ENCODE measurements at regions not wholly inside any gene's neighbourhood (a gene's known extent, or its start where the extent isn't known, plus 50 kb on each side); places are given as distances from the start of the nearest gene placed in this dataset.

DNA sequence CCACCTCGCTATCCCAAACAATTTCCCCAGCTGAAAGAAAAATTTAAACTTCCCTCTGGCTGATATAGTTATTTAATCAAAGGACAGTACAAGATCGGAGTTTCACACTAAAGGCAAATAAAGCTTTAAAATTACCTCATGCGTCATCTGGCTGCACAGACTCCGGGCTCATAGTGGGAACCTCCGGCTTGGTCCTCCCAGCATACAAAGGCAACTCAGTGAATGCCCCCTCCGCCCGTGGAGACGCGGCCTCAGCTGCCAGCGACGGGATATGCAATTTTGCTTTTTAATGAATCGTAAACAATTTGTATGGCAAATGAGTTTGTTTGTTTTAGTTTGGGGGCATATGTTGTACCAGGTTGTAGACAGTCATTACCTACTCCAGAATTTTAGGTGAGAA, 214.6 kb upstream of the NFIA start:
- DNase-seq (ENCODE audit: low read depth, low spot score): no peak
- TF ChIP-seq, protein P1, sequence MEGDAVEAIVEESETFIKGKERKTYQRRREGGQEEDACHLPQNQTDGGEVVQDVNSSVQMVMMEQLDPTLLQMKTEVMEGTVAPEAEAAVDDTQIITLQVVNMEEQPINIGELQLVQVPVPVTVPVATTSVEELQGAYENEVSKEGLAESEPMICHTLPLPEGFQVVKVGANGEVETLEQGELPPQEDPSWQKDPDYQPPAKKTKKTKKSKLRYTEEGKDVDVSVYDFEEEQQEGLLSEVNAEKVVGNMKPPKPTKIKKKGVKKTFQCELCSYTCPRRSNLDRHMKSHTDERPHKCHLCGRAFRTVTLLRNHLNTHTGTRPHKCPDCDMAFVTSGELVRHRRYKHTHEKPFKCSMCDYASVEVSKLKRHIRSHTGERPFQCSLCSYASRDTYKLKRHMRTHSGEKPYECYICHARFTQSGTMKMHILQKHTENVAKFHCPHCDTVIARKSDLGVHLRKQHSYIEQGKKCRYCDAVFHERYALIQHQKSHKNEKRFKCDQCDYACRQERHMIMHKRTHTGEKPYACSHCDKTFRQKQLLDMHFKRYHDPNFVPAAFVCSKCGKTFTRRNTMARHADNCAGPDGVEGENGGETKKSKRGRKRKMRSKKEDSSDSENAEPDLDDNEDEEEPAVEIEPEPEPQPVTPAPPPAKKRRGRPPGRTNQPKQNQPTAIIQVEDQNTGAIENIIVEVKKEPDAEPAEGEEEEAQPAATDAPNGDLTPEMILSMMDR (IDR thresholded peaks at IDR 0.05; ENCODE audit: insufficient read depth, low read length, missing control alignments): no peak
- ChIA-PET POLR2A (no interaction called here), CTCF (interaction anchor here (1.5 kb wide), 1 partner anchor 19 kb away, joined by 4 read pairs; no protein-coding TSS in a partner anchor)
- H3K4me3 ChIP-seq (ENCODE audit: low read depth, low read length): no peak overlapping the region

DNA sequence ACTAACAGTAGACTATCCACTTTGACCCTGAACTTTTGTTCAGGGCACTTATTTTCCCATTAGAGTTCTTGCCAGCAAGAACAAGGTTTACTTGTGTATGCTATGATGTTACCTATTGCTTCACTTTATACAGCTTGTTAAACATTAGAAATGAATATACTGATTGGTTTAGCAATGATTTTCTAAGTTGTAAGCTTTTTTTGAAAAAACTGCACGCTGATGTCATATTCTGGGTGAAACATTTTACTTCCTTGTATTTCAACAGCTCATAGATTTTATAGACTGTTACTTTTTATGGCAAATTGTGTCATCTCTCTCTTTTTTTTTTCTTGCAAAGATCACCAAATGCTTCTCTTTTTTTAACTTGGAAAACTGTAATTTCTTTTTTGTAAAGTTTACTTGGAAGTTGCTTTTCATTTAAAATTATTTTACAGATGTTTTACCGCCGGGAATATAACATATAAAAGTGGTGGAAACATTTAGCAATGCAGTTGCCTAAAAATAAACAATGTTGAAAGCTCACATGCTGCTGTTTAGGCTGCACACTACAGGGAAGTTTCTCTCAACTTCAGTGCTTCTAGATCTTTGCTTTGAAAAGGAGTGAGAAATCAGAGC, 215.3 kb upstream of the NFIA start:
- TF ChIP-seq, protein P1 (IDR thresholded peaks at IDR 0.05; ENCODE audit: insufficient read depth, low read length, missing control alignments): no peak

DNA sequence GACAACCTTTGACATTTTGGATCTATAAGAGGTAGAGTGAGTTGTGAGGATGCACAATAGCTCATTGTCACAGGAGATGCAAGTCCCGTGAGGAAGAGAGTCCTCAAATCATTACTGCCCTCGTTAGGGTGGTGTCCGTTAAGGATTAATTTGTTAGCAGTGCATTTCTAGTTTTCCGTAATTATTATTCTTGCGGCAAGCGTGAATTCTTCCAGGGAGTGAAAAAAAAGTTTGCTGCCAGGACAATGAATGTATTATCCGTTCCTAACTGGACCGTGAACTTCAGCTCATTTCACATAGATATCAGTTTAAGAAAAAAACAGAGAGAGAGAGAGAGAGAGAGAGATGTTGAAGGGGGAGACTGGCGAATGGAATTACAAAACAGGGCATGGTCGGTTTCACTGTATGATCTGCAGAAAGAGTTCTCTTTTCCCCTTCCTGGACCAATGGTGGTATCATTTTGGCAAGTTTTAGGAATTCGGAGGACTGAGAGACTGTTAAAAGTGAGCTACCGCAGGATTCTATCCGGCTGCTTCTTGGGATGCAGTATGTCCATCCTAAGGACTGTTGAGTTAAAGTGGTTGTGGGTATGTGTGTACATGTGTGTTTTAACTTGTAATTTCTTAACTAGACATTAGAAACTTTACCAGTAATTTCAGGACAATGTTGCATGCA, 216.0 kb upstream of the NFIA start:
- DNase-seq (ENCODE audit: low read depth, low spot score): no peak
- POLR2A ChIA-PET: no interaction called here
- CTCF ChIA-PET: interaction anchor here (1.4 to 1.7 kb wide), 2 partner anchors 10 to 176 kb away, joined by 3 to 4 read pairs; no protein-coding TSS in a partner anchor
- H3K4me3 ChIP-seq (ENCODE audit: low read depth, low read length): no peak overlapping the region
- TF ChIP-seq, protein P1 (IDR thresholded peaks at IDR 0.05; ENCODE audit: insufficient read depth, low read length, missing control alignments): no peak

More for the DNA sequence above, 215.3 kb upstream of the NFIA start:
- POLR2A ChIA-PET: no interaction called here
- CTCF ChIA-PET: interaction anchor here (1.4 to 1.7 kb wide), 3 partner anchors 11 to 175 kb away, joined by 3 to 4 read pairs (median 4); no protein-coding TSS in a partner anchor
- DNase-seq (ENCODE audit: low read depth, low spot score): no peak
- no peak overlapping the region for H3K4me3 ChIP-seq (ENCODE audit: low read depth, low read length)

DNA sequence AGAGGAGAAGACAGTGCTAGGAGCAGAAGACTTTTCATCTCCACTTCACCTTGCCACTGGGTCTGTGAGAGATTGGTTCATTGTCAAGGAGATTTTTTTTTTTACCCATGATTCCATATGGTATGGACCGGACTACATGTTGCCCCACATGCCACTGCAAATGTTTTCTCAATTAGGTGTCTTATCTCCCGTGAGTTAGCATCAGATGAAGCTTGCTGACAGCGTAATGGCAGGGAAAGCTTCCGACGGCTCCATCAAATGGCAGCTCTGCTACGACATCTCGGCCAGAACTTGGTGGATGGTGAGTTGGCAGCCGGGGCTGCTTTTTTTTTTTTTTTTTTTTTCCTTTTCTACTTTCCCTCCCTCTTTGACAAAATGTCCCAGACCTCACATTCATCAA, 217.2 kb upstream of the NFIA start:
- POLR2A ChIA-PET: no interaction called here
- no peak for DNase-seq (ENCODE audit: low read depth, low spot score)
- CTCF ChIA-PET: no interaction called here
- TF ChIP-seq, protein P1 (IDR thresholded peaks at IDR 0.05; ENCODE audit: insufficient read depth, low read length, missing control alignments): no peak
- no peak overlapping the region for H3K4me3 ChIP-seq (ENCODE audit: low read depth, low read length)

DNA sequence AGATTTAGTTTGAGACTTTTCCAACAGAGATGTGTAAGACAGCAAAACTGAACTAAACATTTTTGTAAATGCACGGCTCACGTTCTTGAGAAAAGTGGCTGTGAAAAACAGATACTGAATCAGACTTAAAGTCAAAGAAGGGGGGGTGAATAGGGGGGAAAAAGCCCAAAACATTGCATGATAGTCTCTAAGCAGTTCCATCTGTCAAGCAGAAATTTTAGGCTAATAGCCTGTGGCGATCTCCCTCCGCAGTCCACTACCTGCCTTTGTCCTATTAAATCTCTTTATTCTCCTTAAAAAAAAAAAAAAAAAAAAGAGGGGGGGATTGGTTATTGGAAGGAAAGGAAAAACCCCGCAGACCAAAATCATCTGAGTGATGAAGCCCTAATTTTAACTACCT, 217.6 kb upstream of the NFIA start:
- ChIA-PET POLR2A (no interaction called here), CTCF (no interaction called here)
- no peak overlapping the region for H3K4me3 ChIP-seq (ENCODE audit: low read depth, low read length)
- TF ChIP-seq, protein P1 (IDR thresholded peaks at IDR 0.05; ENCODE audit: insufficient read depth, low read length, missing control alignments): no peak
- DNase-seq (ENCODE audit: low read depth, low spot score): no peak

DNA sequence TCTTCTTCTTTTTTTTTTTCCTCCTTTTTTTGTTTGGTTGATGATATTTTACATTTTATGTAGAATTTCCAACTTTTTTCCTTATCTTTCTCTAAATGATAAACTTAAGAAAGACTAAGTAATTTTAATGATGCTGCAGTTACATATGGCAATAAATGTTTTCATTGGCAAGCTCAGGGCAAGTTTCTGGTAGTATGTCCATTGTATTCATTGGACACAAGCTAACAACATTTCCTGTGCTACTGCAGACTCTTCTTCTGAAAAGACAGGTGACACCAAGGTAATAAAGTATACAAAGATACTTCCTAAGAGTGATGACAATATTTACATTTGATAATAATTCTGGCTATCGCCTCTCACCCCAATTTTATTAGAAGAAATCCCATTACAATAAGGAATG, 219.2 kb upstream of the NFIA start:
- DNase-seq (ENCODE audit: low read depth, low spot score): no peak
- H3K4me3 ChIP-seq (ENCODE audit: low read depth, low read length): no peak overlapping the region
- ChIA-PET POLR2A (no interaction called here), CTCF (no interaction called here)
- TF ChIP-seq, protein P1 (IDR thresholded peaks at IDR 0.05; ENCODE audit: insufficient read depth, low read length, missing control alignments): no peak
